Activated CD4-positive, CD25-positive, alpha-beta regulatory T cell treated with anti-CD3 and anti-CD28 coated beads, Interleukin-2, amount 50 U/mL, for 24 hours (primary cell): ENCODE measurements at regions not wholly inside any gene's neighbourhood (a gene's known extent, or its start where the extent isn't known, plus 50 kb on each side); places are given as distances from the start of the nearest gene placed in this dataset.

Experiments used
- ATAC-seq, 2 donors: fragments of 150-1000 bp; cut with Tn5 transposase; one replicate each; pipeline ENCODE4 v1.10.0; 2021; ENCODE audit warnings: mild to moderate bottlenecking in 1 of 2, moderate library complexity in 1 of 2

DNA sequence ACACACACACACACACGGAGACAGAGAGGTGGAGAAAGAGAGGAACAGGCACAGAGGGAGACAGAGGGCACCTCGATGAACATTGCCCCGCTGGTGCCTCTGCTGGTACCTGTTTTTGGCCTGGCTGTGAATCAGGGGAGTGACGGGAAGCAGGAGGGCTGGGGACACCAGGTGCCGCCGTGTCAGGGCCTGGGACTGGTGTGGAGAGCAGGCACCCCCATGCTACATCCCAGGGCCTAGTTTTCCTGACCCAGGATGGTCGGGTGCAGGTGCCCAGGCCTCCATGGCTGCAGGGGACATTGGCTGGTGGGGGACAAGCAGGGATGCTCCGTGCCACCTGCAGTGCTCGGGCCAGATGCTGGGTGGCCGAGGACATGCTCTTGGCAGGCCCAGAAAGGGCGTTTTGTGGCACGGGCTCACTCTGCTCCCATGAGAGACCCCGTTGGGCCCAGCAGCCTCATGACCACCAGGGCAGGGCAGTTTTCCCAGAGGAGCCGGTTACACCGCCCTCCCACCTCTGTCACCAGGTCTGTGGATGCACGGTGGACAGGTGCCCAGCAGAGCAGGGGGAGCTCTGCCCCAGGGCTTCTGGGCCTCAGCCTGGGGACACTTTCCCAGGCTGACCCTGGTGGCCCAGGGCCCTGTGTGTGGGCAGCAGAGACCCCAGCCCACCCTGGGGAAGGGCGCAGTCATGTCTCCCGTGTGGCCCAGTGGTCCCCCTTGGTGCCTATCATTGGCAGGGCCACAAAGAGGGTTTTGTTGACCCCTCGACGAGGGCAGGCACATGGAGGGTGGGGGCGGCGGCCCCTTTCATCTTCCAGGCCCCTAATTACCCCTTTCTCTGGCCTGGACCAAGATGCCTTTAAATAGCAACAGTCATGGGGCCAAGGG lies 207.5 kb upstream of the RTL1 start:
- ATAC-seq = no peak

- no peak for ATAC-seq
Observed at GRCh38 chr14:101111620-101112290, 208.2 kb upstream of the RTL1 start.

DNA sequence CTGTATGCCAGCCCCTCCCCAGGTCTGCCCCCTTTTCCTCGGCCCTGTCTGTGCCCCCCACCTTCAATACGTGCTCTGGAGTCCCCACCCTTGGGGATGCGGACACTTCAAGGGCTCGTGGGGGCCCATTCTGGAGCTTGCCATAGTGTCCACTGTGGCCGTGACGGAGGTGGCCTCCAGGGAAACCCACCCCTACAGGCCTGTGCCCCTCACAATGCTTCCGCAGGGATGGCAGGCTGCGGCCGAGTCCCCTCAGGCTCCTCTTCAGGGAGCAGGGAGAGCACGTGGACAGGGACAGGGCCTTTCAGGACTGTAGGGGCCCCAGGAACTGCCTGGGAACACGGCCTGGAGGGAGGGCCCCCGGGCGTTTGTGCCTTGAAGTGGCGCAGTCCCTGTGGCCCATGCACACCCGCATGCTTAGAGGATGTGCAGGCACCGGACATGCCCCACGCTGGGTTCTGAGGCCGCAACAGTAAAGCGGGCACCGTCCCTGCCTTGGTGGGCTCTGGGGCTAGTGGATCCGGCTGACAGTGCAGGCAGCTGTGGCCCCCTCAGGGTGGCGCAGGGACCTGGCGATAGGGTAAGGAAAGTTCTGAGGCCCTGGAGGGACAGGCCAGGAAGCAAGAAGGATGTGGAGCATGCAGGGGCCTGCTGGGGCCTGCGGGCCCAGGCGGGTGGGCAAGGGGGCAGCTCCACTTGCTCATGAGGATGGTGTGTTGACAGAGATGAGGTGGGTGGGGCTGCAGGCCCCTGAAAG lies 209.0 kb upstream of the RTL1 start:
- no peak for ATAC-seq

GRCh38 chr14:101113108-101113612 lies 209.6 kb upstream of the RTL1 start:
- no peak for ATAC-seq

- no peak for ATAC-seq
Observed at GRCh38 chr14:101113835-101114725, 210.6 kb upstream of the RTL1 start.

DNA sequence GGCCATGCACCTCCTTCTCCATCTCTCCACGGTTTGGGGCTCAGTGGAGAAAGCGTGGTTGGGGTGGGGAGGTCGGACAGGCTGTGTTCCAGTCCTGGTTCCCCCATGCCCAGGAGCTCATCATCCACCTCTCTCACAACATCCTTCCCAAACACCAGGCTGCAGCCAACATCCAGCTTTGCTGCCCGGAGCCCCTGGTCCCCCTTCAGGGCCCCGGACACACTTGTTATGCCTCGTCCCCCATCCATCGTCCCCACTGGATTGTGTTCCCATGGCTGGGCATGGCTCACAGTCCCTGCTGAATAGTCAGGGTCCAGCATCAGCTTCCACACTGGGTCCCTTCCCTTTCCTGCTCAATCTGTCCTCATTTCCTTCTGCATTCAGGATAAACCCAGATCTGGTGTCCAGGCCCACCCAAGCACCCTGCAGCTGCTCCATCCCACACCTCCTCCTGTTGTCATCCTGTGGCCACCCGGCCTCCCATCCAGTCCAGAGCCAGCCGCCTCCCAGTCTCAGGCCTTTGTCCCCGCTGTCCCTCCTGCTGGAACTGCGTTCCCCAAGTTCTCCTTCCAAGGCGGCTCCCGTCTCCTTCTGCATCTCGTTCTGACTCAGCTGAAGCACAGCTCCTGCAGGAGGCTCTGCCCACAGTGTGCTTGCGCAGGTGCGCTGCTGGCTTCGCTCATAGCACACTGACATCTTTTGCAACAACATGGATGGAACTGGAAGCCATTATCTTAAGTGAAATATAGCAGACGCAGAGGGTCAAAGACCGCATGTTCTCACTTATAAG lies 211.4 kb upstream of the RTL1 start:
- ATAC-seq = no peak

GRCh38 chr14:101115652-101116051 lies 212.1 kb upstream of the RTL1 start:
- no peak for ATAC-seq

DNA sequence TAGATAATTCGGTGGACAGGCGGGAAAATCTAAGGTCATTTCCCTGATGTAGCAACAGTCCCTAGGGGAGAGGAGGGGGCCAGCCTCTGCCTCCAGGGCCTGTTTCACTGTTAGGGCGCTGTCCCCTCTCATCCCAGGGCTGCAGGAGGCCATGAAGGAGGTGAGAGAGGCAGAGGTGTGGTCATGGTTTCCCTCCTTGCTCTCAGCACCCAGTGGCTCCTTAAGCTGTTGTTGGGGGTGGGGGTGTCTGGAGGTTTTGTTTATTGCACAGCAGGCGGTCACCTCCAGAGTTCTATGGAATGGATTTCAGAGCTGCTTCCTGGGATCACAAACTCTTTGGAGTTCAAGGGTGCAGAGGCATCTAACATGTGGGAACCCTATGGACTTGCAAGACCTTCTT lies 212.5 kb upstream of the RTL1 start:
- ATAC-seq = no peak

DNA sequence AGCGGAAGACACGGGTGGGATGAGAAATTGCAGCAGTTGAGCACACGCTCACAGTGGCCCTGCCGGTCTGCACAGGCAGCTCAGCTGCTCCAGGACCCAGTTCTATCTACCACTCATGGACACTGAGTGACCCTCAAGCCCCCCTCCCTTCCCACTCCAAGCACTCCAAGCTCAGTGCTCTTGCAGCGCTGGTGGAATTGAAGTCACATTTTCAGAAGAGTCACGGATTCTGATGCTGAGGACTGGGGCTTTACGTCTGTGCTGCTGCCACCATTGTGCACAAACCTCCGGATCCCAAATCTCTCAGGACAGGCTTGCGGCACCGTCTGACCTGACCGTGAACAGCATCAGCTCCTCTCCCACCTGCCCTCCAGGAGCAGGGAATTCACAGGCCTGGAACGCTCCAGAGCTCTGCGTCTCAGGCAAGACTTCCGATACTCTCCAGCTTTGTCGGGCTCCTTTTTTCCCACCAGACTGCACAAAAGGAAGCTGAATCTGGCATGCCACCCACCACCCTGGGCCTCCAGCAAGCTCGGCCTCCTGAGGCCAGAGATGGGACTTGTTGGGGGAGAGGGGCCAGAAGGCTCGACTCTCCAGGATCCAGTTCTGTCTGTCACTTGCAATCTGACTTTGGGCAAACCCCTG lies 213.1 kb upstream of the RTL1 start:
- no peak for ATAC-seq

DNA sequence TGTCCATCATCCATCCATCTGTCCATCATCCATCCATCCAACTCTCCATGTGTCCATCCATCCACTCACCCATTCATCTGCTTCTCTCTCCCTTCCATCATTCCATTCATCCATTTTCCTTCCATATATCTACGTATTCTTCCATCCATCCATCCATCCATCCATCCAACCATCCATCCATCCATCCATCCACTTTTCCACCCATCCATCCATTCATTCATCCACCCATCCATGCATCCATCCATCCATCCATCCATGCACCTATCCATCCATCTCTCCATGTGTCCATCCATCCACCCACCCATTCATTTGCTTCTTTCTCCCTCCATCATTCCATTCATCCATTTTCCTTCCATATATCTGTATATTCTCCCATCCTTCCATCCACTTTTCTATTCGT lies 214.0 kb upstream of the RTL1 start:
- ATAC-seq = no peak

GRCh38 chr14:101118233-101118632 lies 214.7 kb upstream of the RTL1 start:
- ATAC-seq = no peak

- no peak for ATAC-seq
Observed at GRCh38 chr14:101118746-101119591, 215.4 kb upstream of the RTL1 start.

DNA sequence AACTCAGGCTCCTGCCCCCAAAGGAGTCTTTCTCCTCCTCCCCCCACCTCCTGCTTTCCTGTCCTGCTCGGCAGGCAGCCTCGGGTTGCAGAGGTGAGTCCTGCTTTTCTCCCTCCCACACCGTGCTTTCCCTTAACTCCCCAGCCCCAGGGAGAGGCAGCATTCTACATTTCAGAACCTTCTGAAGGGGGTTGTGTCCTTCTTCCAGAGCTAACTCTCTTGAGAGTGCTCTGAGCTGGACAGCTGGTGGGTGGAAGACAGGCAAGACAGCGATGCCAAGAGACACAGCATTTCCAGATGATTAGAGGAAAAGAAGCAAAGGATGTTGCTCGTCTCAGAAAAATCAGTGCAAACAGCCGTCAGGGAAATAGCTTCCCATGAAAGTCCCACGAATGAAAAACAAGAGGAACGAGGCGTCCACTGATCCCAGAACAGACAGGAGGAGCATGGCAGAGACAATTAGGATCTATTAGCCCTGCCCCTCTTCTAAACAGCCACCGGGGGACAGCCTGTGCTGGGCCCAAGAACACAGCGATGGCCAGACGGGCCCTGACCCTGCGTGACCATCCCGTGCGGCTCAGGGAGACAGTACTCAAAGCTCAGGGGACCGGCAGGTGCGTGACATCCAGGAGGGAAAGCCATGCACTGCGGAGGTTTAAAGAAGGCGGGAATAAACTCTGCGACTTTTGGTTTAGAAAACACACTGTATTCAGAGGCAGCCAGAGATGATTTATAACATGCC lies 216.5 kb upstream of the RTL1 start:
- no peak for ATAC-seq

DNA sequence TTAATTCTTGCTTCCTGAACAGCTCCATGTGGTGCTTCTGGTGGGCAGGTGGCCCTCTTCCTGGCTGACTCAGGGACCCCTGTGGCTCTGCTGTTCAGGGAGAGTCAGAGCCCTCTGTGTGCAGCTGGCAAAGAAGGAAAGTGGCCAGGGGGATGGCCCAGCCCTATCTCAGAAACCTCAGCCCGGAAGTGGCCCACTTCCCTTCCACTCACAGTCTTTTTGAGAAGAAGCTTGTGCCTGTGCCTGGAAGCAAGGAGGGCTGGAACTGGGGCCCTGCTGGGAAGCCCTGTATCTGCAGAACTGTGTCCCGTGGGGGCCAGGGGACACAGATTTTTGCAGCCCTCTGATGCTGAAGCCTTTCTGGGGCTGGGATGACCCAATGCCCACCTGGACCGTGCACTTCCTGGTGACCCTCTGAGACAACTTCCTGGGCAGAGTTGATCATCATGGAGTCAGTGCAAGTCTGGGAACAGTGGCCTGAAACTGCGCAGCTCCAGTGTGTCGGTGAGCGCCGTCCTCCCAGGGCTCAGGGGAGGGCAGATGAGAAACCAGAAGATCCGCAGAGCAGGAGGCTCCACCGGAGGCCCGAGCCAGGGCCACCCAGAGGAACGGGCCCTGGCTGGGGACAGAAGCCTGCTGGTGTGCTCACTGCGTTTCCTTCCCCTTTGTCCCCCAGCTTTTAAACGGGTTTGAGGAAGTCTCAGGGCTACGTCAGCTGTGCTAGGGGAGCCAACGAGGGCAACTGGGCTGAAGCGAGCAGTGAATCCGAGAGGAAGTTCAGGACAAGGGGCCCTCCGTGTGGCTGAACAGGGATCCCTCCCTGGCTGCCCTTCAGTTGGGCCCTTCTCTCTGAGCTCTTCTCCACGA lies 217.4 kb upstream of the RTL1 start:
- peak; percentile 27 to 28 for ATAC-seq

DNA sequence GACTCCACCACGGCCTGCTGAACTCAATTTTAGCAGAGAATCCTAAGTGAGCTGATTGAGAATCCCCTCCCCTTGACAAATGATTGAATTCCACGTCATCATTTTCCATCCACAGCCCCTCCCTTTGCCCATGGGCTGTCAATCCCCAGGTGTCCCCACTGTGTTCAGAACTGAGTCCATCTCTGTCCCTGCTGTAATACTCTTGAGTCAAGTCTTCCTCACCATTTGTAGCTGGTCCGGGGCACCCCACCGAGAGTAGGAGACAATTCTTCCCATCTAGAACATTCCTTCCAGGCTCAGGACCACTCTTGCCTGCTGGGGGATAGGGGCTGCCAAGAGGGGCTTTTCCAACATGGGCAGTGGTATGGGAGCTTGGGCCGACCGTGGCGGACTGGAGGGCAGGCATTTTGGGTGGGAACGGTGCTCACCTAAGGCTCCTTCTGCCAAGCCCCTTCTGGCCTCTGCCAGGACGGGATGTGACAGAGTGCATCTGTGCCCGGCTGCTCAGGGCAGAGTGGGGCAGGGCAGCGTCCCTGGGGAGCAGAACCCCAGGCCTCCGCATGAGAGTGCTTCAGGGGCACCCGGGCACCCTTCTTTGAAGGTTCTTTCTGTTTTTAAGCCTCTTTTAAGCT lies 218.1 kb upstream of the RTL1 start:
- no peak for ATAC-seq

- ATAC-seq = no peak
Observed at GRCh38 chr14:101122237-101123141, 219.0 kb upstream of the RTL1 start.
